ENCODE measurements at regions not wholly inside any gene's neighbourhood (a gene's known extent, or its start where the extent isn't known, plus 50 kb on each side); places are given as distances from the start of the nearest gene placed in this dataset.

DNA sequence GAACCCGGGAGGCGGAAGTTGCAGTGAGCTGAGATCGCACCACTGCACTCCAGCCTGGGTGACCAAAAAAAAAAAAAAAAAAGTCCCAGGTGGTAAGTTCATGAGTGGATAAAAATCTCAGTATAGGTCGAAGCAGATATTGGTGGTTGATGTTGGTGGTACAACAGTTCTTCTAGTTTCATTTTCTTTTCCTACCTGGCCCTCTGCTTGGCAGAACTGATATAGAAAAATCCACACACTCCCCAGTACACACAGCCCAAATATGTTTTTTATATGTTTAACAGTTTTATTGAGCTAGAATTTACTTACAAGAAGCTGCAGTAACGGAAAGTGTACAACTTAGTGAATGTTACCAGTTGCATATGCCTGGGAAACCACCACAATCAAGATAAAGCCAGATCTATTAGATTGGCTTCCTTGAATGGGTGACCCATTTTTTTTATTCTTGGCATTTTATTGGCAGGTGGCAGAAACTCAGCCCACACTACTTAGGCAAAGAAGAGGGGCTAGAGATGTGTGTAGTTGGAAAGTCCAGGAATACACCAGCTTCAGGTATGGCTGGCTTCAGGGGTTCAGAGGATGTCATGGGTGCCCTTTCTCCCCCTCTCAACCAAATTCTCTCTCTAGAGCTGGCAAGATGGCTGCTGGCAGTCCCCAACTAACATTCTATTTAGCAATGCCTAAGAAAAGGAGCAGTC lies 118.3 kb upstream of the SLC25A33 start:
- intact Hi-C loops (cut with micrococcal nuclease; ENCODE audit: unreplicated experiment) (no loop called here), in situ Hi-C loops (cut with MboI) (no loop called here)
- H4K20me1 ChIP-seq (ENCODE audit: control insufficient read depth, insufficient read depth): no peaks in the 10 kb centered on the region
- DNase-seq (ENCODE audit: low read depth, low spot score) (no peak), FAIRE-seq (no peak), ATAC-seq (peak; percentile 61)
- no peak overlapping the region for H3K9ac ChIP-seq (ENCODE audit: control insufficient read depth, insufficient read depth, low read length)
- H3K4me1 ChIP-seq (ENCODE audit: control insufficient read depth, insufficient read depth, low read length): peaks cover 66% of the 10 kb centered on the region
- H3K4me3 ChIP-seq: no peak overlapping the region
- no peaks in the 10 kb centered on the region for H3K36me3 ChIP-seq (ENCODE audit: control insufficient read depth in 2 of 2, insufficient read depth in 2 of 2, low read length in 1 of 2)
- TF ChIP-seq KAT2A (conservative IDR thresholded peaks at IDR 0.05; ENCODE audit: control insufficient read depth, low read depth, low read length) (no peak), RUNX3 (IDR thresholded peaks at IDR 0.05; ENCODE audit: low read length) (peak; percentile 34; the same call in 1 of the 2 replicates)
- TF ChIP-seq, protein P1, sequence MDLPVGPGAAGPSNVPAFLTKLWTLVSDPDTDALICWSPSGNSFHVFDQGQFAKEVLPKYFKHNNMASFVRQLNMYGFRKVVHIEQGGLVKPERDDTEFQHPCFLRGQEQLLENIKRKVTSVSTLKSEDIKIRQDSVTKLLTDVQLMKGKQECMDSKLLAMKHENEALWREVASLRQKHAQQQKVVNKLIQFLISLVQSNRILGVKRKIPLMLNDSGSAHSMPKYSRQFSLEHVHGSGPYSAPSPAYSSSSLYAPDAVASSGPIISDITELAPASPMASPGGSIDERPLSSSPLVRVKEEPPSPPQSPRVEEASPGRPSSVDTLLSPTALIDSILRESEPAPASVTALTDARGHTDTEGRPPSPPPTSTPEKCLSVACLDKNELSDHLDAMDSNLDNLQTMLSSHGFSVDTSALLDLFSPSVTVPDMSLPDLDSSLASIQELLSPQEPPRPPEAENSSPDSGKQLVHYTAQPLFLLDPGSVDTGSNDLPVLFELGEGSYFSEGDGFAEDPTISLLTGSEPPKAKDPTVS (IDR thresholded peaks at IDR 0.05; ENCODE audit: low read depth, low read length): no peak
- 19% methylated on average over 5 of the region's 5 CpGs for WGBS (ENCODE audit: insufficient coverage, insufficient replicate concordance, low lambda C conversion rate, missing lambda C conversion rate)
- ChIA-PET CTCF (interaction anchor here (0.6 to 1.7 kb wide), 4 partner anchors 34 to 132 kb away, joined by 3 to 4 read pairs (median 4); no protein-coding TSS in a partner anchor), RAD21 (ENCODE audit: unreplicated experiment) (interaction anchor here (0.6 to 6.7 kb wide), 2 partner anchors 7 to 443 kb away, joined by 4 to 74 read pairs; no protein-coding TSS in a partner anchor), POLR2A (interaction anchor here (0.6 to 1.0 kb wide), 3 partner anchors 107 to 626 kb away, joined by 3 to 4 read pairs (median 3); no protein-coding TSS in a partner anchor), SMC1A (ENCODE audit: uncharacterized antibody, unreplicated experiment) (interaction anchor here (1.2 to 2.0 kb wide), 3 partner anchors 8 to 131 kb away, joined by 3 to 7 read pairs (median 5); no protein-coding TSS in a partner anchor)
- peaks cover 6% of the 10 kb centered on the region; the same call in 2 of the 3 replicates for H3K9me3 ChIP-seq (replicated peaks; ENCODE audit: control insufficient read depth, insufficient read depth, low read length)
- H2AFZ ChIP-seq (ENCODE audit: control insufficient read depth, low read depth, low read length): no peak overlapping the region
- BruUV-seq (replicated peaks): no TSS peak
- no peaks in the 10 kb centered on the region for H3K79me2 ChIP-seq (ENCODE audit: control insufficient read depth, insufficient read depth, low read length)
- peak overlapping the region; percentile 18; the same call in 1 of the 2 replicates for H3K4me2 ChIP-seq (ENCODE audit: control insufficient read depth, insufficient read depth)
- no peaks in the 10 kb centered on the region; a peak in 1 of 4 replicates for H3K27me3 ChIP-seq (replicated peaks in 1 of 2; ENCODE audit: control insufficient read depth in 2 of 2, insufficient read depth in 2 of 2, low read length in 1 of 2)
- H3K27ac ChIP-seq (ENCODE audit: control insufficient read depth, insufficient read depth): no peak overlapping the region

DNA sequence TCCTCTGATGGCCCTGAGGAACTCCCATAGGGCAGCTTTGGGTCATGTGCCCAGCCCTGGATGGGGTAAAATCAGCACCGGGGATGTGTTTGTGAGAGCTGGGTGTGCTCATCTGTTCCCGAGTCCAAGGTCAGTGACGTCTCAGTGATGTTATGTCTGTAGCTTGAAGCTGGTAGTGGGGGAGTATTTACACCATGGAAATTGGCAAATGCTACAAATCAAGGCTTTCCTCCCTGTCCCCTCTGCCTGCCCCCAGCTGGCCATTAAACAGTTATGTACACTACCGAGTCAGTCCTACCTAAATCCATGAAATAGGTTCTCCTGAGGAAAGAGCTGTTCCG lies 117.8 kb upstream of the SLC25A33 start:
- Histone ChIP-seq H3K4me3 (no peak overlapping the region), H3K27ac (ENCODE audit: control insufficient read depth, insufficient read depth) (no peak overlapping the region), H3K4me1 (ENCODE audit: control insufficient read depth, insufficient read depth, low read length) (peaks cover 66% of the 10 kb centered on the region), H3K9ac (ENCODE audit: control insufficient read depth, insufficient read depth, low read length) (no peak overlapping the region), H4K20me1 (ENCODE audit: control insufficient read depth, insufficient read depth) (no peaks in the 10 kb centered on the region), H3K79me2 (ENCODE audit: control insufficient read depth, insufficient read depth, low read length) (no peaks in the 10 kb centered on the region), H3K9me3 (replicated peaks; ENCODE audit: control insufficient read depth, insufficient read depth, low read length) (peaks cover 6% of the 10 kb centered on the region; the same call in 2 of the 3 replicates), H3K27me3 (replicated peaks in 1 of 2; ENCODE audit: control insufficient read depth in 2 of 2, insufficient read depth in 2 of 2, low read length in 1 of 2) (no peaks in the 10 kb centered on the region; a peak in 1 of 4 replicates), H3K36me3 (ENCODE audit: control insufficient read depth in 2 of 2, insufficient read depth in 2 of 2, low read length in 1 of 2) (no peaks in the 10 kb centered on the region), H2AFZ (ENCODE audit: control insufficient read depth, low read depth, low read length) (no peak overlapping the region), H3K4me2 (ENCODE audit: control insufficient read depth, insufficient read depth) (no peak overlapping the region; the same call in 1 of the 2 replicates)
- BruUV-seq (replicated peaks): no TSS peak
- in situ Hi-C loops (cut with MboI) (no loop called here), intact Hi-C loops (cut with micrococcal nuclease; ENCODE audit: unreplicated experiment) (no loop called here)
- ChIA-PET POLR2A (interaction anchor here (1.0 to 6.2 kb wide), 2 partner anchors 8 to 625 kb away, joined by 3 to 59 read pairs; no protein-coding TSS in a partner anchor), SMC1A (ENCODE audit: uncharacterized antibody, unreplicated experiment) (interaction anchor here (0.6 to 2.0 kb wide), 5 partner anchors 9 to 132 kb away, joined by 3 to 7 read pairs (median 3); no protein-coding TSS in a partner anchor), RAD21 (ENCODE audit: unreplicated experiment) (interaction anchor here (6.7 kb wide), 1 partner anchor 8 kb away, joined by 74 read pairs; no protein-coding TSS in a partner anchor), CTCF (interaction anchor here (1.1 to 1.7 kb wide), 3 partner anchors 34 to 132 kb away, joined by 3 to 4 read pairs (median 4); no protein-coding TSS in a partner anchor)
- no peak for DNase-seq (ENCODE audit: low read depth, low spot score)
- no peak for ATAC-seq
- WGBS (ENCODE audit: insufficient coverage, insufficient replicate concordance, low lambda C conversion rate, missing lambda C conversion rate): 71% methylated on average over 5 of the region's 5 CpGs
- no peak for FAIRE-seq
- no peak for TF ChIP-seq POLR2AphosphoS5 (IDR thresholded peaks at IDR 0.05; ENCODE audit: low read length)
